NCI-H1048 (cell line): ENCODE measurements at regions not wholly inside any gene's neighbourhood (a gene's known extent, or its start where the extent isn't known, plus 50 kb on each side); places are given as distances from the start of the nearest gene placed in this dataset.
"Not testable (repeated sequence)": the region's sequence is repeated elsewhere in the genome, so short reads cannot be mapped to it uniquely, and the experiment has no call there.

ENCODE experiments used
- DNase-seq: peaks from one replicate; lab custom pipeline; 2025; lab: John Stamatoyannopoulos, UW

DNA sequence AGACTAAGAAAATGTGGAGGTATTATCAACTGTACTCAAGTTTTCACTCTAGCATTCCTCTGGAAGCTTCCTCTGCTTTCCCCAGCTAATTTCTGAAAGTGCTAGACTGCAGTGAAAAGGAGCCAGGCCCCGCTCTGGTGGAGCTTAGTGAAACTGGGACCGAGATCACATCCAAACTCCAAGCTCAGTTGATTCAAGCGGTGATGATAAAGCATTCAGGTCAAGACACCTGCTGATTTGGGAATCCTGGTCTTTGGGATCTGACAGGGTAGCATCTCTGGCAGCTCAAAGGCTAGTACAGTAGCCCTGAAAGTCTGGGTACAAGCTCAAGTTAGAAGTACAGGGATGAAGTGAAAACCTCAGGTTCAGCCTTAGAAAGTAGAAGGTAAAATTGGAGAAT lies 120.2 kb upstream of the CRIM1 start:
- no peak for DNase-seq

DNA sequence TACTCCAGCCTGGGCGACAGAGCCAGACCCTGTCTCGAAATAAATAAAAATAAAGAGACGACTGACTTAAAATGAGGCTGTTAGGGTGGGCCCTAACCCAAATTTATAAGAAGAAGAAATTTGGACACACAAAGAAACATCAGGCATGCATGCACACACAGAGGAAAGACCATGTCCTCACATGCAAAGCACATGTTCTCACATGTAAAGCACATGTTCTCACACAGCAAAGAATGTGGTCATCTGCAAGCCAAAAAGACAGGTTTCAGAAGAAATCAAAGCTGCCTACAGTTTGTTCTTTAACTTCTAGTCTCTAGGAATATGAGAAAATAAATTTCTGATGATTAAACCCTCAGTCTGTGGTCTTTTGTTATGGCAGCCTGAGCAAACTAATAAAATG lies 132.3 kb upstream of the CRIM1 start:
- DNase-seq, result no peak

GRCh38 chr2:36222485-36222884 lies 133.1 kb upstream of the CRIM1 start:
- no peak for DNase-seq

- DNase-seq, result no peak
Measured at GRCh38 chr2:36214691-36215090, 140.9 kb upstream of the CRIM1 start.

GRCh38 chr2:36203366-36203765 lies 152.2 kb upstream of the CRIM1 start:
- no peak for DNase-seq

- no peak for DNase-seq
Measured at GRCh38 chr2:36197181-36197971, 158.2 kb upstream of the CRIM1 start.

- DNase-seq, result no peak
Measured at GRCh38 chr2:36193680-36194079, 161.9 kb upstream of the CRIM1 start.

- DNase-seq, result no peak
Measured at GRCh38 chr2:36192983-36193382, 162.6 kb upstream of the CRIM1 start.

DNA sequence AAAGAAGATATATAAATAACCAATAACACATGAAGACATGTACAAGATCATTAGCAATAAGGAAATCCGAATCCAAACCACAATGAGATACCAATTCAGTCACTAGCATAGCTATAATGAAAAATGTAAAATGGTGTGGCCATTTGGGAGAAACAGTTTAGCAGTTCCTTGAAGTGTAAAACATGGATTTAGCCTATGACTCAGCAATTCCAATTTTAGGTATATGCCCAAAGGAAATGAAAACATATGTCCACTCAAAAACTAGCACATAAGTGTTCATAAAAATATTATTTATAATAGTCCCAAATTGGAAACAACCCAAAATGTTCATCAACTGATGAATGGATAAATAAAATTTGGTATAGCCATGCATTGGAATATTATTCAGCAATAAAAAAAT lies 165.5 kb upstream of the CRIM1 start:
- no peak for DNase-seq

- no peak for DNase-seq
Measured at GRCh38 chr2:36185624-36186023, 170.0 kb upstream of the CRIM1 start.

DNA sequence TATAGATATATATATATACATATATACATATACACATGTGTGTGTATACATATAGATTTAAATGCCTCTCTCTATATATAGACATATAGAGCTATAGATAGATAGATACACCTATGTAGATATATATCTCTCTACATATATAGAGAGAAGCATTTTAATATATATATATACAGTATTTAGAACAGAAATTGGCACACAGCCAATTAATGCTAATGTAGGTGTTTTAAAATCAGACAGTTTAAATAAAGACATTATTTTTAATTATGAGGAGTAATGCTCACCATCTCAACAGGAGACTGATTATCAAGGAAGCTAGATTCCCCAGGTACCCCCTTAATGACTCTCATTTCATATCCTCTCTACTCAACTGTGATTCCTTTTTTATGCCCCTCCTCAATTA lies 170.7 kb upstream of the CRIM1 start:
- DNase-seq, result no peak

DNA sequence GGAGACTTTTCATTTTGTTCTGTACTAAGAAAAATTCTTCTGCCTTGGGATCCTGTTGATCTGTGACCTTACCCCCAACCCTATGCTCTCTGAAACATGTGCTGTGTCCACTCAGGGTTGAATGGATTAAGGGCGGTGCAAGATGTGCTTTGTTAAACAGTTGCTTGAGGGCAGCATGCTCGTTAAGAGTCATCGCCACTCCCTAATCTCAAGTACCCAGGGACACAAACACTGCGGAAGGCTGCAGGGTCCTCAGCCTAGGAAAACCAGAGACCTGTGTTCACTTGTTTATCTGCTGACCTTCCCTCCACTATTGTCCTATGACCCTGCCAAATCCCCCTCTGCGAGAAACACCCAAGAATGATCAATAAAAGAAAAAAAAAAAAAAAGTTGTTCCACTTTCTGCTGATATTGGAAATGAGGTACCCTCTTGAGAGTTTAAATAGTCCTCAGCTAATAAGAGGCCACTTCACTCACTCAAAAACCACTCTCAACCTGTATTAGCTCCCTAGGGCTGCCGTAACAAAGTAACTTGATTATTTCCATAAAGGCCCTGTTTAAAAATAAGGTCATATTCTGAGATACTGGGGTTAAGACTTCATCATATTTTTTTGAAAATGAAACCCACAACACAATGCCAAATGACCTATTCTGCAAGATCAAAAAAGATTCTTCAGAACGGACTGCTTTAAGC lies 174.6 kb upstream of the CRIM1 start:
- not testable (repeated sequence) for DNase-seq

DNA sequence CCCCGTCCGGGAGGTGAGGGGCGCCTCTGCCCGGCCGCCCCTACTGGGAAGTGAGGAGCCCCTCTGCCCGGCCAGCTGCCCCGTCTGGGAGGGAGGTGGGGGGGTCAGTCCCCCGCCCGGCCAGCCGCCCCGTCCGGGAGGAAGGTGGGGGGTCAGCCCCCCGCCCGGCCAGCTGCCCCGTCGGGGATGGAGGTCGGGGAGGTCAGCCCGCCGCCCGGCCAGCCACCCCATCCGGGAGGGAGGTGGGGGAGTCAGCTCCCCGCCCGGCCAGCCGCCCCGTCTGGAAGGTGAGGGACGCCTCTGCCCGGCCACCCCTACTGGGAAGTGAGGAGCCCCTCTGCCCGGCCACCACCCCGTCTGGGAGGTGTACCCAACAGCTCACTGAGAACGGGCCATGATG lies 175.3 kb upstream of the CRIM1 start:
- not testable (repeated sequence) for DNase-seq

DNA sequence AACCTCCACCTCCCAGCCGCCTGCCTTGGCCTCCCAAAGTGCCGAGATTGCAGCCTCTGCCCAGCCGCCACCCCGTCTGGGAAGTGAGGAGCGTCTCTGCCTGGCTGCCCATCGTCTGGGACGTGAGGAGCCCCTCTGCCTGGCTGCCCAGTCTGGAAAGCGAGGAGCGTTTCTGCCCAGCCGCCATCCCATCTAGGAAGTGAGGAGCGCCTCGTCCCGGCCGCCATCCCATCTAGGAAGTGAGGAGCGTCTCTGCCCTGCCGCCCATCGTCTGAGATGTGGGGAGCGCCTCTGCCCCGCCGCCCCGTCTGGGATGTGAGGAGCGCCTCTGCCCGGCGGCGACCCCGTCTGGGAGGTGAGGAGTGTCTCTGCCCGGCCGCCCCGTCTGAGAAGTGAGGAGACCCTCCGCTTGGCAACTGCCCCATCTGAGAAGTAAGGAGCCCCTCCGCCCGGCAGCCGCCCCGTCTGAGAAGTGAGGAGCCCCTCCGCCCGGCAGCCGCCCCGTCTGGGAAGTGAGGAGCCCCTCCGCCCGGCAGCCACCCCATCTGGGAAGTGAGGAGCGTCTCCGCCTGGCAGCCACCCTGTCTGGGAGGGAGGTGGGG lies 175.8 kb upstream of the CRIM1 start:
- not testable (repeated sequence) for DNase-seq

DNA sequence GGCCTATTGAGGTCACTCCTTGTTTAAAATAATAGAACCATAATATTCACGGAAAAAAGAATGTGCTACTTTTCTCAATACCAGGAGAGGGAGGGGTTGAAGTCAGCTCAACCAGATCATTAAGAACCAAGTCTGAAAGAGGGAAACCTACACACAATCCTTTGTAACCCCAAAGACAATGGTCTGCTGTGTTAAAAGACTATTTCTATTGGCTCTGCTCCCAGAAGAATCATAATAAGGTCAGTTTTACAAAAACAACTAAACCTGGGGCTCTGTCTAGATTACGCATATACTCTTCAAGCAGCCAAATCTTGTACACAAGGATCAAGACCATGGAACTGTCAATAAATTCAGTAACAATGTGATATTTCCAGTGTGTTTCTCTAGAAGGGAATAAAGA lies 177.2 kb upstream of the CRIM1 start:
- DNase-seq, result no peak

- no peak for DNase-seq
Measured at GRCh38 chr2:36177282-36177681, 178.3 kb upstream of the CRIM1 start.

DNA sequence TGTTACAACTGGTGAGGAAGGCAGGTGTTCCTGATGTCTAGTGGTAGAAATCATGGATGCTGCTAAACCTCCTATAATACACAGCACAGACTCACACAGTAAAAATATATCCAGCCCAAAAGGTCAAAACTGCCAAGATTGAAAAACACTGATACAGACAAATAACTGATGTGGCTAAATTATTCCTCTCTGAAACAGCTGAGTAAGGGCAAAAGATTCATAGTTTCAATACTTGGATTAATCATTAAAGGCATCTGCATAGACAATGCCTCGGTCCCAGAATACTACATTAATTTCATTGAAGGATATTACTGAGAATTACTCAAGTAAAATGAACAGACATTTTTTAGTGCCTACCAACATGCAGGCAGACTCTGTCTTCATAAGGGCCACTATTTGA lies 180.7 kb upstream of the CRIM1 start:
- no peak for DNase-seq

GRCh38 chr2:36173760-36174404 lies 181.7 kb upstream of the CRIM1 start:
- DNase-seq, result no peak

GRCh38 chr2:36172824-36173223 lies 182.8 kb upstream of the CRIM1 start:
- DNase-seq, result no peak

DNA sequence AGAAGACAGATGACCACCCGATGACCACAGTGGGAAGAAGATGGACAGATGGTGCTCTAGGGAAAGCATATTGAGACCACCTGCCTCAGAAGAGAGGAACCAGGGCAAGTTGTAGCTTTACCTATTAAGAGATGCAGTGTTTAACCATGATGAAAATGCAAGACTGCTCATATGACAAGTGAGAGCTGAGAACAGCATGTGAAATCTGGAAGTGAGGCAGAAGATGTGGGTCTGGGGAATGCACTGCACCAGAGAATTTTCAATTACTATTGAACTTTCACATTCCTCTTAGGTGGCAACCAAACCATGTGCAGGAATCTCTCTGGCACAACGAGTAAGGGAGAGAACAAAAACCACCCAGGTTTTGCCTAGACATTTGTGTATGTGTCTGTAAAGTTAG lies 184.8 kb upstream of the CRIM1 start:
- DNase-seq, result no peak

DNA sequence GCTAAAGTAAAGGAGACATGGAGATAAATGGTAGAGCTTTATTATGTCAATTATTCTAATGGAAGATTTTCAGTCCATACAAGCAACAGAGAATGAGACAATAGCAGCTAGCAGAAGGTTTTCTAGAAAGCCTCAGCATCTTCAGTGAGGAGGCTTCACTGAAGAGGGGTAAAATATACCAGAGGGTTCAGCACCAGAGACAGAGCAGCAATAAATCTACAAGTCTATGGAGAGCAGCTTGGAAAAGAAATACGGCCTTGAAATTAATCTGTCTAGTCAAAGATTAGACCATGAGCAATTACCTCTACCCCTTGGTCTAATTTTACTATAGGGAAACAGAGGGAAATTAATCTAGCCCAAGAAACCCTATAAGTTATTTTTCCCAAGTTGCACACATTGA lies 185.7 kb upstream of the CRIM1 start:
- DNase-seq, result no peak

- DNase-seq, result no peak
Measured at GRCh38 chr2:36168115-36168514, 187.5 kb upstream of the CRIM1 start.

DNA sequence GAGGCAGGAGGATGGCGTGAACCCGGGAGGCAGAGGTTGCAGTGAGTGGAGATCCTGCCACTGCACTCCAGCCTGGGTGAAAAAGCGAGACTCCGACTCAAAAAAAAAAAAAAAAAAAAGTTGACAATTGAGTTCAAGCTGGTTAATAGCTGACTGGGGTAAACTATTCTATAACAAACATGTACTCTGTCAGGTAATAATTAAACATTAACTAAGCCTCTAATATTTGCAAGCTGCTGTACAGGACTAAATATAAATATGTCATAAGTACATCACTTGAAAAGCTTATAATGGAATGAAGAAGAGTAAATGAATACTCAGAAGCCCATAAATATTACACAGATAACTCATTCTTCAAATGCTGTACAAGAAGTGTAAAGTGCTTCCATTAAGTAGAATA lies 190.4 kb upstream of the CRIM1 start:
- DNase-seq, result no peak
